HG03196 (cell line): ENCODE measurements at regions not wholly inside any gene's neighbourhood (a gene's known extent, or its start where the extent isn't known, plus 50 kb on each side); places are given as distances from the start of the nearest gene placed in this dataset.

Source experiments
- ATAC-seq: cut with Tn5 transposase; IDR thresholded peaks from one replicate; pipeline ENCODE4 v1.9.1; 2021; ENCODE audit not compliant: unreplicated experiment

DNA sequence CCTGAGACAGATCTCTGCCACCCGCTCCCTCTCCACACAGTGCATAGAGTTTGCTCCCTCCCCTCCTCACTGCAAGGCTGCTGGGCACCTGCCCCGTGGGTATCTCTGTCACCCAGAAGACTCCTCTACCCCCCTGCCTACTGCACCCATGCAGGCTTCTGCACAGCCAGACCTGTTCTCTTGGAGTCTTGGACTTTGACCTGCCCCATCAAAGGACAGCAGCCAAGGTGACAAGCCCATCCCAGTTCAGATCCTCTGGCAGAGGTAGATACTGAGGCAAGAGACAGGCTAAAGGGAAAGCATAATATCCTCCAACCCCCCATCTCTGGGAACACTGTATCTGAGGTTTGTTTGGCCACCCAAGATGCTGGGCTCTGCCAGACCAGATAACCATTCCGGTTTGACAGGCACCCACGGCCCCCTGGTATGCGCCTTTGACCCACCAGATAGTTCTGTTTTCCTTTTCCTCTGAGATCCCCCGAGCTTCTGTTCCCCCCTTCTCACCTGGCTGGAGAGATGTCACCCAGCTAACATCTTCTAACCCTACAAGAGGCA is 239.6 kb downstream of the SOX9 start:
- no peak for ATAC-seq

DNA sequence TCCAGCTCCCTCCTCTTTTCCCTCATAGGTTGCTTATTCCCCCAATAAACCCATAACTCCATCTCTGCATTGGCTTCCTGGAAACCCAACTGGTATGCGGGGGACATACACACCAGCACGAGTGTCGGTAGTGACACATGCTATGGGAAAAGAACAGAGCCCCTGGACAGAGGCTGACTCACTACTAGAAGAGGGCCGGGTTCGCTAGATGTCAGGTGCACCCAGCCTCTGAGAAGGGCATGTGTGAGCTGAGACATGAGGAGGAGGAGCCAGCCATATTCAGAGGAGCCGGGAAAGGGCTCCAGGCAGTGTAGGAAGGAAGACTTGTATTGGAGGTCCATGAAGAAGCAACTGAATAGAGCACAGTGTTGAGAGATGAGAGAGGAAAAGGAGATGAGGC is 241.1 kb downstream of the SOX9 start:
- no peak for ATAC-seq

DNA sequence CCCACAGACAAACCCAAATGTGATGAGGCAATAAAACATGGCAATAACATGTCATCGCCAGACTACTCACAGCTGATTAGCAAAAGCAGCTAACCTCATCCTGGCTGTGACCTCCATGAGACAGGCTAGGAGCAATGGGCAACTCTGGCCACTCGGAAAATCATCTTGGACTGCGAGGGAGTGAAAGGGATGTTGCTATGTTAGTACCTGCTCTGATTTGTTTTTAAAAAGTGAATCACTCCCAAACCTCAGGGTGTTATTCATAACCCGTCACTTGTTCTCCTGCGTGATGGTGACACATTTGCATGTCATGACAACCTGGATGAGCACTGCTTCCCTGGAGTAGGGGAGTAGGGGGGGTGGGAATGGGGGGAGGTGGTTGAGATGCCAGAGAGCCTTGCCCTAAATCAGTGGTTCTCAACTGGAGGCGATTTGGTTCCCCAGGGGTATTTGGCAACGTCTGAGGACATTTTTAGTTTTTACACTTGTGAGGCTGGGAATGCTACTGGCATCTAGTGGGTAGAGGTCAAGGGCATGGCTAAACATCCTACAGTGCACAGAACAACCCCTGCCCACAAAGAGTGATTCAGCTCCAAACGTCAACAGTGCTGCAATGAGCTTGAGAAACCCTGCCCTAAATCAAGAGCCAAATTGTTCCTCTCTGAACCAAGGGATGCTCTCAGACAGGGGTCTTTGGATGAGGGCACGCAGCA is 241.7 kb downstream of the SOX9 start:
- no peak for ATAC-seq

DNA sequence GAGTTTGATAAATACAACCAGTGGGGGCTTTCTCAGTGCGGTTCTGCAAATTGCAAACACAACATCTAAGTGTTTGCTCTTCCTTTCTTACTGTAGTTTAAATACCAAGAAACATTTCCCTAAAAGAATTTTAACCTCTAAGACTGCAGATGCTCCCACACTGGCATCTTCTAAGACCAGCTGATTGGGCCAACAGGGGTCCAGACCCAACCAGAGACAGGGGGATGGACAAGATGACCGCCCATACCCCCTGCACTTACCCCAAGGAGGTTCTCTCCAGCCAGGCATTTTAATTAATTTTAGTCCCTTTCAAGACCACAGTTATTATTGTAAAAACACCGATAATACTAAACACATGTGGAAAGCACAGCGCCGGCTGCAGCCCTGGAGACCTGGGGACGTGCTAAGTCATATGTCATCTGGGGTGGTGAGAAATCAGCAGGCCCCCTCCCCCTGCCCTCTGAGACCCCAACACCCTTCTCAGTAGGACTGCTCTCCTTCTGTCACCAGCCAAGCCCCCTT is 242.3 kb downstream of the SOX9 start:
- ATAC-seq: no peak

DNA sequence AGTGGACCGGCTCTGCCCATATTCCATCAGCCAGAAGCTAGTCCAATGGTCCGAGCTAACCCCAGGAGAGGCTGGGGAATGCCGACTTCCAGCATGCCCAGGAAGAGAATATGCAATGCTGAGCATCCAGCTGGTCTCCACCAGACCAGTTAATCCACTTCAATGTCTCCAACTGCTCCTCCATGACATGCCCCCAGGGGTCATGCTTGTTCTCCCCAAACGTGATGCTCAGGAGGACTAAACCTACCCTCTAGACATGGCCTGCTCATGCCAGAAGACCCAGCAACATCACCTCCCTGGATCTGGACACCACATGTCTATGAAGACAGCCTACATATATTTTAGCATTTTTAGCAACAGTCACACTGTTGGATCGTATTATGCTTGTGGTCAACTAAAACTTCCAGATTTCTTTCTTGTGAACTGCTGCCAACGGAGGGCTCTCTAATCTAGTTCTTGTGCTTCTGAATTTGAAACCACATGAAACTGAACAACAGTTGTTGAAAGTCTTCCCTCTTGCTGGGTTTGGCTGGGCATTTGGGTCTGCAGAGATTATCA is 245.1 kb downstream of the SOX9 start:
- no peak for ATAC-seq

DNA sequence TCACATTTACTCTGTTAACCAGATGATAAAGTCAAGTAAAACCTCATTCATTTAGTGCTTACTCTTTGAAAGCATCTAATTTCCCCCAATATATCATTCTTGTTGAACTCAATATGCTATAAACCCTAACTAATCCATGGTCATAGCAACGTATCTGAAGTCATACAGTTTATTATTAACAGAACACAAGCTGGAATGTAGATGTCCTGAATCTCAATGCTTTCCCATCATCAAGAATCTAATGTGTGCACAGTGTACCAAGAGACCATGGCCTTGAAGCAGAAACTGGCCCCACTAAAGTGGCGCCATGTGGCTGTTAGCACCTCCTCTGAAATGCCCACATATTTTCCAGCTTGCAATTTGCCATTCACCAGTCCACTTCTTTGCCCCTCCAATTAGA is 245.8 kb downstream of the SOX9 start:
- no peak for ATAC-seq

DNA sequence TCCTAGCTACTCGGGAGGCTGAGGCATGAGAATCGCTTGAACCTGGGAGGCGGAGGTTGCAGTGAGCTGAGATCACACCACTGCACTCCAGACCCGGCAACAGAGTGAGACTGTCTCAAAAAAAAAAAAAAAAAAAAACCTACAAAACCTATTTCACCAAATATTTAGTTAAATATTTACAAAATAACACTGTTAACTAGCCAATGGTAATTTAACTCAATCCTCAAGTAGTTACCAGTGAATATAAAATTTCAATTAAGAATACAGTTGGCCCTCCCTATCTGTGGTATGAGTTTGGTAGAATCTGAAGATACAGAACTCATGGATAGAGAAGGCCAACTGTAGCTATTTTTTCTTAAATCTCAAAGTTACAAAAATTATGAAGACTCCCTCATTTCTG is 247.4 kb downstream of the SOX9 start:
- no peak for ATAC-seq

DNA sequence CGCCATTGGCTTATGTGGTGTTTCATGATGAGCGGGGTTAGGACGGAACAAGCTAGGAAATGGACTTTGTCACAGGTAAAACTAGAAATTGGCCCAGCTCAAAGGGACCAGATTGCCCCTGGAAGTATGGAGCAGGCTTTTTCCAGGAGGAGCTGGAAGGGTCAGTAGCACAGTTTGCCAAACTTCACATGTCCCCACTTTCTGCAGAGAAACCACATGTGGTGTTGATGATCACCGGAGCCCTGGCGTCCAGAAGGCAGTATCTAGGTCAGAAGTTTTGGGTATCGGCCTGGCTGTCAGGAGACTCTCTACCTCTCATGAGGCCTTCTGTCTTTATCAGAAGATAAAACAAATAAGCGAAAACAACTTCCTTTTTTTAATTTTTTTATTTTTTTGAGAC is 248.5 kb downstream of the SOX9 start:
- ATAC-seq: no peak

DNA sequence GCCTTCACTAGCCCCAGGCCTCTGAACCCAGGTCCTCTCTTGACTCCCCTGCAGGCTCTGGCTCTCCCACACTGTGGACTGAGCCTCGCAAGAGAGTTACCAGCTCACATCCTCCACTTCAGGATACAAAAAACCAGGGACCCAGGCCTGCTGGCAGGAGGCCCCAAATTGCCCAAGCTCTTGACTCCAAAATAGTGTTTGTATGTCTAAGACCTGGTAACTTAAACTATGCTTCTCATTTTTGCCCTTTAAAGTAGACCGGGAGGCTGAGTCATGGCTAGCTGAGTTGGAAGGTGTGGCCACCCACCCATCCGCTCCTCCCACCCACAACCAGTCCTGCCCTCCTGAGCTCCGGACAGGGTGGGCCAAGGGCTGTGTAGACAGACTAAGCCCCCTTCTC is 250.0 kb downstream of the SOX9 start:
- no peak for ATAC-seq

DNA sequence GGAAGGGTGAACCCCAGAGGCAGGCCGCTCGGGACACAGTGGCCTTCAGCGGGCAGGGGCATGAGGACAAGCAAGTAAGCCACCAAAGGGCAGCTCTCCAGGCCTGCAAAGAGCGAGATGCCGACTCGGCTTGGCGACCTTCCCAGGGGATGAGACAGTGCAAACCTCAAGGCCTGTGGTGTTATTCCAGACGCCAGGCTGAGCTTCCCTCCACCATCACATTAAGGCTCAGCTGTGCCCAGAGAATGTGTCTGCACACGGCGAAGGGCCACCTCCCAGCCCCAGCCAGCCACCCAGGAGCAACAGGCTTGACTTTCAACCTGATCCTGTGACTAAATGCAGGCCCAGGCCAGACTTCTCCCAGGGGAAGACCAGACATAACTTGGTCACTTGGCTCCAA is 251.4 kb downstream of the SOX9 start:
- no peak for ATAC-seq

DNA sequence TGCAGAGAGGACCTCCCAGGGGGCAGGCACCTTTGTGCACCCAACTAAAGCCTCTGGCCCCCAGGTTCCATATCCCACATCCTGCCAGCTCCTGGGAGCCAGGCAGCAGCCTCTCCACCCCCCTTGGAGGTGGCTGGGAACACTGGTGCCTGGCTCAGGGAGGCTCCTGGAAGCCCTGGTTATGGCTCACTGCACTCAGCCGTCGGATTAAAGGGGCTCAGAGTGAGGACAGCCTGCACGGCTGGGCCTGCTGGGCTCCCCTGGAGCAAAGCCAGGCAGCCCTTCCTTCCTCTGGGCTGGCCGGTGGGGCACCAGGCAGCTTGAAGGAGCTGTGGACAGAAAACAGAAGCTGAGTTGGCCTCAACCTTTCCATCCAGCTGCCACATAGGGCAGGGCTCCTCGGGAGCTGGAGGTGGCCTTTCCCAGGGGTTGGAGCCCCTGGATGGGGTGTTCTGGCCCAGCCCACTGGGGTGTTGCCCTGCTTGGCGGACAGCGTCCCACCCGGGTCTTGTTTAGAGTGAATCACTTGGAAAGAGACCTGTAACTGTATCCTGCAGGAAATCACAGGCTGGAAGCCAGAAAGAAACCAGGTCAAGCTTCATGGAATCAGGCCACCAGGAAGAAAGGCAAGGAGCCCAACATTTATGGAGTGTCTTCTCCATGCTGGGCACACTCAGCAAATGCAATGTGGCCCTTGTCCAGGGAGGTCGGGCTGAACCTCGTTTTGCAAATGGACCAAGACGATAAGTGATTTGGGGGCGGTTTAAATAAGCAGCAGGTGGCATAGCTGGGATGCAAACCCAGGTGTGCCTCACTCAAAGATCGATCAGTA is 253.3 kb downstream of the SOX9 start:
- no peak for ATAC-seq

DNA sequence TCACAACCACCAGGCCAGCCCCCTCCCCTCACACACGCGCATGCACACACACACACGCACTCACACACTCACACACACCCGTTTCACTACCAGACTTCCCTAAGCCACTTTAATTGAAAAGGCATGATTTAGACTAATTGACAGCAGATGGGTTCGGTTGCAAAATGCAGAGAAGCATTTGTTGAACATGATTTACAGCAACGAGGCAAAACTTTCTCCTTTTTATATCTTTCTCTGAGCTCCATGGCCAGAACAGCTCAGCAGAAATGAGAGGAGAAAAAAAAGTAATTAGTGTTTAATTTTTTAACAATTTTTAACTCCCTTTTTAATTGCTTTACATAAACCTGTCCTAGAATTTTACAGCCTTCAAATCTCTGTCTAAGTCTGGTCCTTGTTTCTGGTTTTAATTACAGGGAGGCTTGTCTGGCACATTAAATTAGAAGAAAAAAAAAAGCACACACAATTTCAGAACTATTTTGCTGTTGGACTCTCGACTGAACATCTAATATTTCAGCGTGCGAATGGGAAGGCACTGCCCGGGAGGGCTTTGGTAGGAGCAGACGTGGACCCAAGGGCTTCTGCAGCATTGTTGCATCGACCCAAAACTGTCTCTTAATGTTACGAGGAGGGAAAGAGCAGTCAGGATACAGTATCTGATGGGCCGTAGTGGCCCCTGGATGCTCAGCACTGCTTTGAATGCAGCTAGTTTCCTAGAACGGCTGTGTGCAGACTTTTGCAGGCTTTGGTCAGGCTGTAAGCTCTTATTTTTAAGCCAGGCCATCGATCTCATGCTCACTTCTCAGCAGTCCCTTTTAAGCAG is 255.9 kb downstream of the SOX9 start:
- no peak for ATAC-seq

DNA sequence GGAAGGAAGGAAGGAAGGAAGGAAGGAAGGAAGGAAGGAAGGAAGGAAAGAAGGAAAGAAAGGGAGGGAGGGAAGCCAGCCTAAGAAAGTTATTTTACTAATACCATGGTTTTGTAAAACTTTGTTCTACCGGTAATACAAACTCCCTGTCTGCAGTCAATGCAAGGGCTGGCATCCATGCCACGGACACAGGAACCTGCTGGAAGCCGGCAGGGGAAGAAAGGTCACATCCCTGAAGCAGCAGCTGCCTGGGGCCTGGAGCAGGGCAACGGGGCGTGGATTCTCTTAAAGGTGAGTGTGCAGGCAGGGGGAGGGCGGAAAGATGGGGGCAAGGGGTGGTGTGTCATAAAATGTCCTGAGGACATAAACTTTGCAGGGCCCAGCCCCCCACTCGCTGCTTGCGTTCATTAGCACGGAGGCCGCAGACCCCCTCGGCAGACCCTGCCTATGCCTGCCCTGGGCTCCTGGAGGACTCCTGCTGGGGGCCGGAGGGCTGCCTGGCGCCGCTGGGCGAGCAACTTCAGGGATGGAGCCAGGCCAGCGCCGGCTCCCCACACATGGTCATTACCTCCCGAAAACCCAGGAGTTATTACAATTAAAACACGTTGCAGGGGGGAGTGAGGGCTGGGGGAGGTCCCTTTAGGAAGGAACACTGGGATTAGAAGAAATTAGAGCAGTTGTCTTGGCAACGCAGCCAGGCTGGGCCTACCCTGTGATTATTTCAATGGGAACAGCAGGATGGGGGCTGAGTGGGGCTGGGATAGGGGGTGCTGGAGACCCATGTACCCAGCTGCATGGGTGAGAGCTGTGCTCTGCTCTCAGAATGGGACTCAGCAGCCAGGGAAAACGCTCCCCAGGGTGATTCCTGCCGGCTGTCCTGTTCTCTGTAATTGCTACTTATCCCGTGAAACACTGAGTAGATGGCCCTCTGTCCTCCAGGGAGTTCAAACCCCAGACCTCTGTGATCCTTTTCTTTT is 257.9 kb downstream of the SOX9 start:
- no peak for ATAC-seq

DNA sequence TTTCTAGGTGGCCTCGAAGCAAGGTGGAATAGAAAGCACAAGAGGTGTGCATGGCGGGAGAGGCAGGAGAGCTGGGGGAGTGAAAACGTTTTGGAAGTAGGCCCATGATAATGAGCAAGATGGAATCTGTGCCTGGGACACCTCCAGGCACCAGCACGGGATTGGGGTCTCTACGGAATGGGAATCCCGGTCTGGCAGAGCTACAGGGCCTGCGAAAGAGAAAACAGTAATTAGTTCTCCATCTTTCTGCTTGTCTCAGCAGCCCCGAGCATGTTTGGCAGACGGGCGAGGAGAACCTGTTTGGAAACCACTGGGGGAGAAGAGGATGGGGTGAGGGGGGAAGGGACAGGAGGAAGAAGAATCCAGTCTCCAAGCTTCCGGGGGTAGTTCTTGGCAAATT is 258.7 kb downstream of the SOX9 start:
- ATAC-seq: no peak

DNA sequence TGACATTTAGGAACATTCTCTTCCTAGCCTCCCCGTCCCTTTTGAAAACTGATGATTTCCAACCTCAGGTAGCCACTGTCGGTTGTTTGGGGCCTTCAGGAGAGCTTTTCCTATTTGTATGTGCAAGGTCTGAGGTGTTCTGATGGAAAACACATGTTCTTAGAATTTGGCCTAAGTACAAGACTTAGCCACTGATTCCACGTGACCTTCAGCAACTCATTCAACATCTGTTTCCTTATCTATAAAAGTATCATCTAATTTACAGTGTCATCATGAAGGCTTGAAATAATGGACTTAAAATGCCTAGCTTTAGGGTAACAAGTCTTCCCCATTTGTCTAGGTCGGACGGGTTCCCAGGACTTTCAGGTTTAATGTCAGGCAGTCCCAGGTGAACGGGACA is 259.3 kb downstream of the SOX9 start:
- no peak for ATAC-seq

DNA sequence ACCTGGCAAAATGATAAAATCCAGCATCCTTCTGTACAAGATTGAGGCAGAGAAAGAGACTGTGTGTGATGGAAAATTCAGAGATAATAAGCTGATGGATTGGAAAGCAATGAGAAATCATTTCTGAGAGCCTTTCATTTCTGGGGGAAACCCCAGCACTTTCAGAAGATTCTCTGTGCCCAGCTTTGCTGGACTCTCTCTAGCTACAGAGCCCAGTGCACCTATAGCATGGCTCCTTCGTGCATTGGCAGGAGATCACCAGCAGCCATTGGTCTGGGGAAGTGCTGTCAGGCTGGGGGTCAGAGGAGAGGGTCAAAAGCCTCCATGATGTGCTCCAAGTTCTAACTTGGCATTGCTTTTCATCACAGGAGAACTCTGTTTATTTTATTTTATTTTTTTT is 259.9 kb downstream of the SOX9 start:
- ATAC-seq: no peak

DNA sequence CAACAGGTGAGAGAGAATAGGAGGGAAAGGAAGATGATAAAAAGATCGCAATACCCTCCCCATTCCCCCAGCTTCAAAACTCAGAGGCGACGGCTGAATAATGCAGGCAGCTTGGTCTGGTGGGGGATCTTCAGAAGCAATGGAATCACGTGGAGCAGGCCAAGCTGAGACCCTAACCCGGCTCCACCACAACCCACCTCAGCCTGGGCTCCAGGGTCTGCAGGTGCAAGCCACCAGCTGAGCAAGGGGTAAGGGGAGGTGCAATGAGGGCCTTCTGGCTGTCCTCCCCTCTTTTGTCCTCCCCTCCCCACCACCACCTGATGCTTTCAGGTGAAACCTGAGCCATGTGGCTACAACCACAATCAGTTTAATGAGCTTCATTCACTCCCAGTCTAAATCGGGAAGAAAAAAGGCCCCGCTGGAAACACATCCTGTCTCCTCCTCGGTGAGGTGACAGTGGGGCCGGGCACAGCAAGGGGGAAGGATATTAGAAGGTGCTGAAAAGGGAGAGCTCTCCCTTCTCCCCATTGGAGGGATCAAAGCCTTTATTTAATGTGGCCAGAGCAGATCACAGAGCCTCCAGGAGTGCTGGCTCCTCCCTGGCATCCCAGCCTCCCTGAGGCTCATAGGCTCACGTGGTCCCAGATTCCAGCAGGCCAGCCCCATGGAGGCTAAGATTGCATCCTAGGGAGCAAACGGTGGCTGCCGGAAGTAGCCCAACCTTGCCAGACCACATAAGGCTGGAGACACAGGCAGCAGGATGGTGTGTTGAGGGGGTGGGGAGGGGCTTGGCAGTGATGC is 261.0 kb downstream of the SOX9 start:
- ATAC-seq: no peak

DNA sequence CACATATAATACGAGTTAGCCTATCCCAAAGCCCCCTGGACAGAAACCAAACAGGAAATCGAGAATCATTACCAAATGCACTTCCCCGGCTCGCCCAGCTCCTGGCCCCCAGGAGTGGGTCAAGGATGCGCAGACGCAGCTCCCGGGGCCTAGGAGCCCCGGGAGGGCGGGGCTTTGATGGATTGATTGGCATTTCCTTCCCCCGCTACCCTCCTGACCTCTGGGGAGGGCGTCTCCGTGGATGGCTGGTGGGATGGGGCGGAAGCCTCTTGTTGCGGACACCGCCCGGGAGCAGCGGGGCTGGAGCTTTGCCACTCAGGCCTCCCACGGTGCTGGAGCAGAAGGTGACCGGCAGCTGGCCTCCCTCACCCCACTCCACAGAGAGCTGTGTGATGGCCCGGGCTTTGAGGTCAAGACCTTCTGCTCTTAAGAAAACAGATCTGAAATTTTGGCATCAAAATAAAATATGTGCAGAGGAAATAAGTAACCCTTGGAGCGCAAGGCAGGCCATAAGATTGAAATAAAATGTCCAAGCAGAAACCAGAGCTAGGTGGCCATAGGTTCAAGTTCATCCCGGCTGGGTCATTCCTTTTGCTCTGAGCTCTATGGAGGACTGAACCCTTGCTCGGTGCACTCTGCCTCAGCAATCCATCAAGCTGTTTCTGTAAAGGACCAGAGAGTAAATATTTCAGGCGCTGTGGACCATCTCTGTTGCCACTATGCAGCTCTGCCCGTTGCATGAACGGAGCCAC is 262.3 kb downstream of the SOX9 start:
- no peak for ATAC-seq
